Endothelial cell of umbilical vein (primary cell): ENCODE measurements at regions not wholly inside any gene's neighbourhood (a gene's known extent, or its start where the extent isn't known, plus 50 kb on each side); places are given as distances from the start of the nearest gene placed in this dataset.

Source experiments
- BruUV-seq: library from RNA; stranded (reverse); fragments of 400-500 nt; replicated peaks from 2 replicates; lab custom pipeline; 2021; lab: Mats Ljungman, UMichigan
- CTCF ChIA-PET: fragments of 300-600, 350-600 bp; sonication (Branson Sonifier 250); formaldehyde crosslinking; loops from one replicate; lab custom pipeline; 2021; ENCODE audit warnings: antibody characterized with exemption, inconsistent platforms; lab: Charles Lee
- POLR2A ChIA-PET: fragments of 300-600, 350-600 bp; sonication (Branson Sonifier 250); formaldehyde crosslinking; loops from one replicate; lab custom pipeline; 2021; ENCODE audit warnings: antibody characterized with exemption, inconsistent platforms; lab: Charles Lee
- DNase-seq: peaks from one replicate; pipeline ENCODE4 v3.0.0-alpha.2; 2011; ENCODE audit warnings: low read depth, low spot score
- FAIRE-seq: peaks from 2 replicates; lab custom pipeline; 2011; peaks lifted over from hg19 to GRCh38; lab: Jason Lieb, UNC
- H2AFZ ChIP-seq: 2 replicates; pipeline ENCODE4 v1.6.0; 2012; ENCODE audit warnings: low read depth, low read length, control low read depth, inconsistent platforms
- H3K27ac ChIP-seq: 2 replicates; pipeline ENCODE4 v1.5.1; 2011; ENCODE audit warnings: low read depth, mild to moderate bottlenecking, control low read depth, low read length, moderate library complexity; ENCODE audit not compliant: insufficient read depth
- H3K27me3 ChIP-seq, 2 experiments: 2 replicates each; pipeline versions ENCODE4 v1.6.0 to v1.6.1; 2011; ENCODE audit warnings: low read length in 2 of 2, mixed read lengths in 1 of 2; ENCODE audit not compliant: control insufficient read depth in 2 of 2, insufficient read depth in 2 of 2
- H3K36me3 ChIP-seq, 2 experiments: 2 replicates in 1 of 2; 3 replicates in 1 of 2; pipeline ENCODE4 v1.5.1; 2011; ENCODE audit warnings: low read length in 2 of 2, mild to moderate bottlenecking in 1 of 2, moderate library complexity in 1 of 2; ENCODE audit not compliant: control insufficient read depth in 2 of 2, insufficient read depth in 2 of 2; ENCODE audit errors: extremely low read depth in 1 of 2
- H3K4me1 ChIP-seq: 3 replicates; pipeline ENCODE4 v1.5.1; 2011; ENCODE audit warnings: mild to moderate bottlenecking, low read length; ENCODE audit not compliant: control insufficient read depth, insufficient read depth; ENCODE audit errors: extremely low read depth
- H3K4me2 ChIP-seq: 2 replicates; pipeline ENCODE4 v1.6.1; 2011; ENCODE audit warnings: low read length, control low read depth, mixed read lengths; ENCODE audit not compliant: insufficient read depth
- H3K4me3 ChIP-seq, 3 experiments: fragments of 200-600 bp in 1 of 3; sonication (generic), shearing (Covaris generic) in 1 of 3; replicated peaks in 1 of 3; 2 replicates each; pipeline ENCODE4 v1.5.1; 2011 to 2016; ENCODE audit warnings: control low read depth in 3 of 3, low read length in 3 of 3, mild to moderate bottlenecking in 2 of 3, inconsistent platforms in 1 of 3, low read depth in 1 of 3, moderate library complexity in 1 of 3; ENCODE audit not compliant: insufficient read depth in 1 of 3
- H3K79me2 ChIP-seq: 2 replicates; pipeline ENCODE4 v1.6.0; 2012; ENCODE audit warnings: low read length, inconsistent platforms; ENCODE audit not compliant: control insufficient read depth, insufficient read depth
- H3K9ac ChIP-seq: replicated peaks from 2 replicates; pipeline ENCODE3; 2011; ENCODE audit warnings: low read length, control low read depth; ENCODE audit not compliant: insufficient read depth; ENCODE audit errors: extremely low read depth
- H3K9me1 ChIP-seq: replicated peaks from 3 replicates; pipeline ENCODE4 v1.6.0; 2011; ENCODE audit warnings: mild to moderate bottlenecking, low read length; ENCODE audit not compliant: control insufficient read depth, insufficient read depth; ENCODE audit errors: extremely low read depth
- H3K9me3 ChIP-seq: replicated peaks from 2 replicates; pipeline ENCODE4 v1.5.1; 2012; ENCODE audit warnings: low read length, inconsistent platforms; ENCODE audit not compliant: control insufficient read depth, insufficient read depth
- H4K20me1 ChIP-seq: replicated peaks from 2 replicates; pipeline ENCODE3; 2011; ENCODE audit warnings: mild to moderate bottlenecking, low read length; ENCODE audit not compliant: control insufficient read depth, insufficient read depth; ENCODE audit errors: extremely low read depth
- CTCF ChIP-seq, 2 donors: IDR thresholded peaks; 1 replicate in 1 of 2; 2 replicates in 1 of 2; pipeline ENCODE4 v1.5.1; 2011; ENCODE audit warnings: low read length in 2 of 2, mild to moderate bottlenecking in 2 of 2, moderate library complexity in 2 of 2, control low read depth in 1 of 2, inconsistent platforms in 1 of 2, low read depth in 1 of 2; ENCODE audit not compliant: insufficient read depth in 1 of 2; ENCODE audit errors: extremely low read depth in 1 of 2
- EZH2 ChIP-seq: IDR thresholded peaks from 2 replicates; pipeline ENCODE4 v1.6.1; 2012; ENCODE audit warnings: borderline replicate concordance, low read depth, mild to moderate bottlenecking, moderate library complexity, low read length, inconsistent platforms; ENCODE audit not compliant: severe bottlenecking
- FOS ChIP-seq: IDR thresholded peaks from 2 replicates; pipeline ENCODE4 v1.6.1; 2011; ENCODE audit warnings: mild to moderate bottlenecking, low read length, moderate library complexity, borderline replicate concordance; ENCODE audit not compliant: insufficient read depth
- GATA2 ChIP-seq: IDR thresholded peaks from 2 replicates; pipeline ENCODE4 v1.7.0; 2011; ENCODE audit warnings: low read depth, mild to moderate bottlenecking, moderate library complexity, mixed read lengths, low read length; ENCODE audit not compliant: insufficient read length, insufficient read depth
- JUN ChIP-seq: IDR thresholded peaks from 2 replicates; pipeline ENCODE4 v1.6.1; 2011; ENCODE audit warnings: borderline replicate concordance, low read depth; ENCODE audit not compliant: insufficient read length, insufficient read depth
- MYC ChIP-seq: IDR thresholded peaks from one replicate; pipeline ENCODE4 v1.6.1; 2011; ENCODE audit warnings: mild to moderate bottlenecking, low read depth, low read length
- POLR2A ChIP-seq: IDR thresholded peaks from 2 replicates; pipeline ENCODE4 v1.6.1; 2012; ENCODE audit warnings: low read depth, mild to moderate bottlenecking, control low read depth, low read length
- POLR2AphosphoS5 ChIP-seq: IDR thresholded peaks from 2 replicates; pipeline ENCODE4 v1.6.1; 2012; ENCODE audit warnings: low read depth, mild to moderate bottlenecking, control low read depth, low read length, moderate library complexity; ENCODE audit not compliant: insufficient read depth
- dilution Hi-C: fragments of 300-500 bp; cut with MboI; formaldehyde crosslinking; loops from one replicate; pipeline ENCODE4 v1.15.0; 2019; ENCODE audit warnings: low sequenced_read_pairs; ENCODE audit not compliant: extremely low pct_ligation_motif_present
- intact Hi-C: fragments of 100-400 bp; cut with micrococcal nuclease; formaldehyde crosslinking; loops from one replicate; pipeline ENCODE4 v1.10.0; 2022
- TF ChIP-seq, protein P1 (sequence below): IDR thresholded peaks from 2 replicates; pipeline ENCODE4 v1.6.1; 2011; ENCODE audit not compliant: insufficient read depth, insufficient read length

DNA sequence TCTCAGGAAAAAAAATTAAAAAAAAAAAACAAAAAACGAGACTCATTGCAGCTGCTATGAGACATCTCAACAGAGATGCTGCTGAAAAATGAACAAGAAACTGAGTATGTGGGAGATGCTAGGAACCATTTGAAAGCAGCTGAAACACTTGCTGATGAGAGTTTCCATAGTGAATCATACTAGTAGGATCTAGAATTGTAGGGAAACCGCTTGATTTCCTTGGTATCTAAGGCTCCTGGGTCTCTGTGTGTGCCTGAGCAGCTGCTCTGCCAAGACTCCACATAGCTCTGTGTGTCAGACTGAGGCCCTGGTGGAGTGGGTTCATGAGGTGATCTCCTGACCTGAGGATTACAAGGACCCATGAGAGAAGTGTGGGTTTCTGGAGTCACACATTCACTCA lies 313.4 kb upstream of the NECTIN3 start:
- Histone ChIP-seq H3K79me2 (no peaks in the 10 kb centered on the region), H3K27ac (no peak overlapping the region), H3K9me3 (no peaks in the 10 kb centered on the region), H3K9me1 (no peaks in the 10 kb centered on the region), H3K4me1 (no peaks in the 10 kb centered on the region), H4K20me1 (no peaks in the 10 kb centered on the region), H3K9ac (no peak overlapping the region), H2AFZ (no peak overlapping the region), H3K27me3 (peaks cover 0 to 3% of the 10 kb centered on the region in 2 experiments), H3K36me3 (no peaks in the 10 kb centered on the region), H3K4me2 (no peak overlapping the region), H3K4me3 (no peak overlapping the region)
- no peak for FAIRE-seq
- BruUV-seq = no TSS peak
- intact Hi-C loops (no loop called here), dilution Hi-C loops (no loop called here)
- TF ChIP-seq, protein P1, sequence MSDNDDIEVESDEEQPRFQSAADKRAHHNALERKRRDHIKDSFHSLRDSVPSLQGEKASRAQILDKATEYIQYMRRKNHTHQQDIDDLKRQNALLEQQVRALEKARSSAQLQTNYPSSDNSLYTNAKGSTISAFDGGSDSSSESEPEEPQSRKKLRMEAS = no peak
- TF ChIP-seq POLR2AphosphoS5 (no peak), POLR2A (no peak), FOS (no peak), JUN (no peak), GATA2 (no peak), EZH2 (no peak), MYC (no peak), CTCF (IDR thresholded peaks at IDR 0.05; ENCODE audit: extremely low read depth in 1 of 2, insufficient read depth in 1 of 2, low read depth in 1 of 2, low read length in 2 of 2) (no peak)
- POLR2A ChIA-PET = no interaction called here
- CTCF ChIA-PET = no interaction called here
- DNase-seq = no peak
